ENCODE measurements at regions not wholly inside any gene's neighbourhood (a gene's known extent, or its start where the extent isn't known, plus 50 kb on each side); places are given as distances from the start of the nearest gene placed in this dataset.

GRCh38 chr12:67579662-67580003 lies 68.9 kb upstream of the DYRK2 start:
- DNase-seq (ENCODE audit: extremely low read depth in 1 of 2, low read depth in 1 of 2): no peak

- DNase-seq (ENCODE audit: extremely low read depth in 1 of 2, low read depth in 1 of 2): no peak
Observed at GRCh38 chr12:67582238-67582834, 66.2 kb upstream of the DYRK2 start.

- no peak for DNase-seq (ENCODE audit: extremely low read depth in 1 of 2, low read depth in 1 of 2)
Observed at GRCh38 chr12:67582844-67583243, 65.7 kb upstream of the DYRK2 start.

GRCh38 chr12:67586951-67587350 lies 61.6 kb upstream of the DYRK2 start:
- no peak for DNase-seq (ENCODE audit: extremely low read depth in 1 of 2, low read depth in 1 of 2)

GRCh38 chr12:67589078-67589477 lies 59.5 kb upstream of the DYRK2 start:
- DNase-seq (ENCODE audit: extremely low read depth in 1 of 2, low read depth in 1 of 2): no peak

GRCh38 chr12:67590149-67590790 lies 58.3 kb upstream of the DYRK2 start:
- no peak for DNase-seq (ENCODE audit: extremely low read depth in 1 of 2, low read depth in 1 of 2)

GRCh38 chr12:67592228-67593011 lies 56.1 kb upstream of the DYRK2 start:
- no peak for DNase-seq (ENCODE audit: extremely low read depth in 1 of 2, low read depth in 1 of 2)

- DNase-seq (ENCODE audit: extremely low read depth in 1 of 2, low read depth in 1 of 2): no peak
Observed at GRCh38 chr12:67593041-67593440, 55.5 kb upstream of the DYRK2 start.

- no peak for DNase-seq (ENCODE audit: extremely low read depth in 1 of 2, low read depth in 1 of 2)
Observed at GRCh38 chr12:67593461-67594330, 54.8 kb upstream of the DYRK2 start.

GRCh38 chr12:67594888-67595287 lies 53.7 kb upstream of the DYRK2 start:
- no peak for DNase-seq (ENCODE audit: extremely low read depth in 1 of 2, low read depth in 1 of 2)

GRCh38 chr12:67595365-67595764 lies 53.2 kb upstream of the DYRK2 start:
- no peak for DNase-seq (ENCODE audit: extremely low read depth in 1 of 2, low read depth in 1 of 2)

- no peak for DNase-seq (ENCODE audit: extremely low read depth in 1 of 2, low read depth in 1 of 2)
Observed at GRCh38 chr12:67598598-67598997, 49.9 kb upstream of the DYRK2 start.

Measured in stimulated activated CD8-positive, alpha-beta memory T cell treated with anti-CD3 and anti-CD28 coated beads, Interleukin-7, amount 100 ng/mL, for 48 hours (primary cell).